Ascending aorta (tissue), 2 donors: ENCODE measurements at regions not wholly inside any gene's neighbourhood (a gene's known extent, or its start where the extent isn't known, plus 50 kb on each side); places are given as distances from the start of the nearest gene placed in this dataset.

Source experiments
- DNase-seq, 2 donors: peaks; one replicate each; pipeline ENCODE4 v3.0.0-alpha.2; 2019; ENCODE audit warnings: low spot score in 2 of 2
- H3K27ac ChIP-seq, 2 donors: fragments of 200-600 bp; sonication (generic); one replicate each; pipeline ENCODE4 v1.5.1; 2016 to 2017; ENCODE audit warnings: mild to moderate bottlenecking in 1 of 2
- H3K27me3 ChIP-seq: fragments of 200-600 bp; sonication (generic); one replicate; pipeline ENCODE4 v1.5.1; 2017
- H3K36me3 ChIP-seq, 2 donors: fragments of 200-600 bp; sonication (generic); one replicate each; pipeline ENCODE4 v1.5.1; 2016
- H3K4me1 ChIP-seq, 2 donors: fragments of 200-600 bp; sonication (generic); one replicate each; pipeline ENCODE4 v1.5.1; 2016 to 2017; ENCODE audit warnings: mild to moderate bottlenecking in 1 of 2
- H3K4me3 ChIP-seq, 2 donors: fragments of 200-600 bp; sonication (generic); one replicate each; pipeline ENCODE4 v1.5.1; 2016 to 2017; ENCODE audit warnings: mild to moderate bottlenecking in 1 of 2
- H3K9me3 ChIP-seq, 2 donors: fragments of 200-600 bp; sonication (generic); one replicate each; pipeline ENCODE4 v1.5.1; 2016
- CTCF ChIP-seq, 3 experiments: fragments of 200-600 bp in 2 of 3; fragments of 450-650 bp in 1 of 3; sonication (generic) in 2 of 3; IDR thresholded peaks; one replicate each; pipeline ENCODE4 v1.5.1; 2016 to 2019; ENCODE audit warnings: antibody characterized with exemption in 3 of 3, mild to moderate bottlenecking in 1 of 3, moderate library complexity in 1 of 3
- intact Hi-C: fragments of 100-400 bp; cut with DNase I; formaldehyde crosslinking; loops from one replicate; pipeline ENCODE4 v1.15.1; 2023

DNA sequence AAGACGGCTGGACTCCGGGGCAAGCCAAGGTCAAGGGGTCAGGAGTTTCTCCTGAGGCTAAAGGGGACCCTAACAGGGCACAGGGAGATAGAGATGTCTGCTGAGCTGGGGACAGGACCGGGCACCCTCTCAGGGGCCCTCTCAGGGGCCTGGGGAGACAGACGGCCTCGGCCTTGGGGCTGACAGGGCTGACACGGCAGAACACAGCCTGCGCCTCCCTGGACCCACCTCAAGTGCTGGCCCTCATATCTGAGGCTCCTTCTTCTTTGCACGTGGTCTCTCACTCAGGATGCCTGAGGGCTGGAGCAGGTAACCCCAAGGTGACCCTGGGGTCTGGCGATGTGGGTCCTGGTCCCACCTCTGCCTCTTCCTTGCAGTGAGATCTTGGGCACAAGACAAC lies 186.9 kb upstream of the TNRC6C start:
- H3K27me3 ChIP-seq = no peaks in the 10 kb centered on the region
- no peak overlapping the region for H3K4me3 ChIP-seq
- intact Hi-C loops = no loop called here
- DNase-seq = no peak
- TF ChIP-seq CTCF (IDR thresholded peaks at IDR 0.05) = no peak
- no peaks in the 10 kb centered on the region for H3K36me3 ChIP-seq
- no peaks in the 10 kb centered on the region for H3K4me1 ChIP-seq
- H3K9me3 ChIP-seq = no peaks in the 10 kb centered on the region
- no peak overlapping the region for H3K27ac ChIP-seq

DNA sequence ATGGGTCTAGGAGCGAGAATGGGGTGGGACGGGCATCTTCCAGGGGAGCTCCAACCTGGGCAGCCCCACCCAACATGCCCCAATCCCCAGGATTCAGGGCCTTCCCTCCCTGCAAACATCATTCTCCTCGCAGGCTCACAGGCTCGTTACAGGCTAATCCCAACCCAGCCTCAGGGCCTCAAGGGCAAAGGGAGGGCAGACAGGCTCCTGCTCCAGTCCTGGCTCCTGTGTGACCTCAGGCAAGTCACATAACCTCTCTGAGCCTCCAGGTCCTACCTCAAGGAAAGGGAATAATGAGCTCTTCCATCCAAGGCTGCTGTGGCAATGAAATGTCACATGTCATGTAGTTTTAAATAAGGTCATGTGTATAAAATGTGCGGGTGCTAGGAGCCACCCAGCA lies 186.5 kb upstream of the TNRC6C start:
- TF ChIP-seq CTCF (IDR thresholded peaks at IDR 0.05) = no peak
- no peak overlapping the region for H3K4me3 ChIP-seq
- intact Hi-C loops = no loop called here
- H3K27me3 ChIP-seq = no peaks in the 10 kb centered on the region
- no peak for DNase-seq
- H3K36me3 ChIP-seq = no peaks in the 10 kb centered on the region
- H3K4me1 ChIP-seq = no peaks in the 10 kb centered on the region
- H3K27ac ChIP-seq = no peak overlapping the region
- H3K9me3 ChIP-seq = no peaks in the 10 kb centered on the region

DNA sequence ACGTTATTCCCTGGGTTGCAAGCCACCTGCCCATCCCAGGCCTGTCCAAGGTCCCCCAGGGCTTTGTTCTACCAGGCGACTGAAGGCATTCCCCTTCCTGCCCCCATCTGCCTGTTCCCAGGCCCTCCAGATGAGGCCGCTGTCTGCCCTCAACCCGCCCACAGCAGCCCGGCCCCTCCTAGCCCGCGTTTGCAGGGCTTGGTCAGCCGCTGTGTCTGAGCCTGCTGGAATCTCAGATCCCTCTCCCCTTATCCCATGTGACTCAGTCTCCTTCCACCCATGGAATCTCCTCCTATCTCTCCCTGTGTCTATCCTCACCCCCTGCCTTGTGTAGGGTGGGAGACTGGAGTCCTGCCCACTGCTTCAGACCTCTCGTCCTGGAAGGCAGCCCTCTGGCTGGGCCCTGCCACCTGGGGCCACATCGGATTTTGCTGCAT lies 186.0 kb upstream of the TNRC6C start:
- Histone ChIP-seq H3K4me1 (no peaks in the 10 kb centered on the region), H3K36me3 (no peaks in the 10 kb centered on the region), H3K9me3 (no peaks in the 10 kb centered on the region), H3K27ac (no peak overlapping the region), H3K4me3 (no peak overlapping the region), H3K27me3 (no peaks in the 10 kb centered on the region)
- intact Hi-C loops = no loop called here
- DNase-seq = no peak
- TF ChIP-seq CTCF (IDR thresholded peaks at IDR 0.05) = peak; percentile 28 to 42 (median 32)

GRCh38 chr17:77772899-77773358 lies 185.6 kb upstream of the TNRC6C start:
- H3K9me3 ChIP-seq = no peaks in the 10 kb centered on the region
- intact Hi-C loops = no loop called here
- H3K27ac ChIP-seq = no peak overlapping the region
- no peaks in the 10 kb centered on the region for H3K27me3 ChIP-seq
- no peaks in the 10 kb centered on the region for H3K4me1 ChIP-seq
- TF ChIP-seq CTCF (IDR thresholded peaks at IDR 0.05) = no peak
- H3K36me3 ChIP-seq = no peaks in the 10 kb centered on the region
- H3K4me3 ChIP-seq = no peak overlapping the region
- DNase-seq = no peak

- intact Hi-C loops = no loop called here
These were observed 184.3 kb upstream of the TNRC6C start for GRCh38 chr17:77774182-77774581.

More at GRCh38 chr17:77774182-77774581, 184.3 kb upstream of the TNRC6C start:
- Histone ChIP-seq H3K27me3 (no peaks in the 10 kb centered on the region), H3K4me1 (peaks cover 5% of the 10 kb centered on the region in 2 donors), H3K9me3 (no peaks in the 10 kb centered on the region), H3K27ac (no peak overlapping the region), H3K36me3 (no peaks in the 10 kb centered on the region), H3K4me3 (no peak overlapping the region)
- no peak for TF ChIP-seq CTCF (IDR thresholded peaks at IDR 0.05)
- DNase-seq = no peak
